ENCODE measurements at regions not wholly inside any gene's neighbourhood (a gene's known extent, or its start where the extent isn't known, plus 50 kb on each side); places are given as distances from the start of the nearest gene placed in this dataset.

GRCh38 chr4:34854451-34854850 is 1389.9 kb downstream of the ARAP2 start:
- peaks cover 0 to 5% (median 0%) of the 10 kb centered on the region in 7 donors for H3K9me3 Mint-ChIP-seq
- Histone ChIP-seq H3K27ac (ENCODE audit: low read depth in 1 of 2, low read length in 2 of 2) (no peak overlapping the region), H3K4me1 (ENCODE audit: control insufficient read depth in 1 of 2, insufficient read depth in 2 of 2, low read length in 2 of 2) (no peaks in the 10 kb centered on the region), H3K36me3 (replicated peaks in 1 of 2; ENCODE audit: control insufficient read depth in 1 of 2, insufficient read depth in 2 of 2, low read length in 2 of 2) (no peaks in the 10 kb centered on the region), H3K4me3 (replicated peaks in 1 of 3; ENCODE audit: low read depth in 2 of 3, low read length in 3 of 3) (no peak overlapping the region), H3K4me2 (replicated peaks; ENCODE audit: extremely low read depth, low read length, poor library complexity, severe bottlenecking) (no peak overlapping the region), H3K79me2 (ENCODE audit: insufficient read depth, low read length) (no peaks in the 10 kb centered on the region), H3K27me3 (ENCODE audit: control insufficient read depth in 2 of 2, insufficient read depth in 2 of 2, low read length in 2 of 2) (no peaks in the 10 kb centered on the region), H4K20me1 (ENCODE audit: insufficient read depth, low read length) (no peaks in the 10 kb centered on the region), H3K9me3 (replicated peaks in 1 of 2; ENCODE audit: control insufficient read depth in 1 of 2, insufficient read depth in 1 of 2, low read length in 2 of 2) (no peaks in the 10 kb centered on the region), H3K9ac (ENCODE audit: insufficient read depth, low read length, poor library complexity, severe bottlenecking) (no peak overlapping the region), H2AFZ (ENCODE audit: insufficient read depth, low read depth, low read length, poor library complexity, severe bottlenecking) (no peak overlapping the region)
- intact Hi-C loops (cut with micrococcal nuclease): no loop called here
- H3K27ac Mint-ChIP-seq: no peak overlapping the region
- WGBS (ENCODE audit: insufficient coverage): 100% methylated on average over 1 of the region's 1 CpG
- H3K4me1 Mint-ChIP-seq: no peaks in the 10 kb centered on the region
- H3K4me3 Mint-ChIP-seq: no peak overlapping the region
- no peak for DNase-seq
- TF ChIP-seq CTCF (IDR thresholded peaks at IDR 0.05): no peak
- H3K36me3 Mint-ChIP-seq: no peaks in the 10 kb centered on the region
- no peaks in the 10 kb centered on the region for H3K27me3 Mint-ChIP-seq (ENCODE audit: low read depth in 3 of 3)

- Histone ChIP-seq H3K4me2 (replicated peaks; ENCODE audit: extremely low read depth, low read length, poor library complexity, severe bottlenecking) (no peak overlapping the region), H3K79me2 (ENCODE audit: insufficient read depth, low read length) (no peaks in the 10 kb centered on the region), H3K9me3 (replicated peaks in 1 of 2; ENCODE audit: control insufficient read depth in 1 of 2, insufficient read depth in 1 of 2, low read length in 2 of 2) (no peaks in the 10 kb centered on the region), H3K4me3 (replicated peaks in 1 of 3; ENCODE audit: low read depth in 2 of 3, low read length in 3 of 3) (no peak overlapping the region), H3K9ac (ENCODE audit: insufficient read depth, low read length, poor library complexity, severe bottlenecking) (no peak overlapping the region), H4K20me1 (ENCODE audit: insufficient read depth, low read length) (no peaks in the 10 kb centered on the region), H2AFZ (ENCODE audit: insufficient read depth, low read depth, low read length, poor library complexity, severe bottlenecking) (no peak overlapping the region), H3K27me3 (ENCODE audit: control insufficient read depth in 2 of 2, insufficient read depth in 2 of 2, low read length in 2 of 2) (no peaks in the 10 kb centered on the region), H3K36me3 (replicated peaks in 1 of 2; ENCODE audit: control insufficient read depth in 1 of 2, insufficient read depth in 2 of 2, low read length in 2 of 2) (no peaks in the 10 kb centered on the region), H3K4me1 (ENCODE audit: control insufficient read depth in 1 of 2, insufficient read depth in 2 of 2, low read length in 2 of 2) (no peaks in the 10 kb centered on the region), H3K27ac (ENCODE audit: low read depth in 1 of 2, low read length in 2 of 2) (no peak overlapping the region)
- intact Hi-C loops (cut with micrococcal nuclease): no loop called here
- no CpG with 5 or more reads among the region's 4 CpGs for WGBS (ENCODE audit: insufficient coverage)
- Mint-ChIP-seq H3K4me3 (no peak overlapping the region), H3K4me1 (no peaks in the 10 kb centered on the region), H3K36me3 (no peaks in the 10 kb centered on the region), H3K9me3 (no peaks in the 10 kb centered on the region), H3K27ac (no peak overlapping the region), H3K27me3 (ENCODE audit: low read depth in 3 of 3) (peaks cover 0 to 1% (median 0%) of the 10 kb centered on the region in 3 donors)
- TF ChIP-seq CTCF (IDR thresholded peaks at IDR 0.05): no peak
- DNase-seq: no peak
These were observed 1382.6 kb downstream of the ARAP2 start for GRCh38 chr4:34861666-34862065.
